Duodenal mucosa (tissue), 2 donors: ENCODE measurements at regions not wholly inside any gene's neighbourhood (a gene's known extent, or its start where the extent isn't known, plus 50 kb on each side); places are given as distances from the start of the nearest gene placed in this dataset.

Source experiments
- H3K27ac ChIP-seq: one replicate; pipeline ENCODE4 v1.7.0; 2013; ENCODE audit warnings: low read depth, low read length
- H3K27me3 ChIP-seq, 2 donors: one replicate each; pipeline ENCODE4 v1.7.0; 2013; ENCODE audit warnings: low read length in 2 of 2, control low read depth in 1 of 2; ENCODE audit not compliant: insufficient read depth in 2 of 2, control insufficient read depth in 1 of 2
- H3K36me3 ChIP-seq, 2 donors: one replicate each; pipeline ENCODE4 v1.7.0; 2013; ENCODE audit warnings: low read length in 2 of 2, control low read depth in 1 of 2; ENCODE audit not compliant: insufficient read depth in 2 of 2, control insufficient read depth in 1 of 2
- H3K4me1 ChIP-seq, 2 donors: one replicate each; pipeline ENCODE4 v1.7.0; 2013; ENCODE audit warnings: low read length in 2 of 2, control low read depth in 1 of 2; ENCODE audit not compliant: insufficient read depth in 2 of 2, control insufficient read depth in 1 of 2
- H3K4me3 ChIP-seq, 2 donors: one replicate each; pipeline ENCODE4 v1.7.0; 2013; ENCODE audit warnings: low read length in 2 of 2, low read depth in 1 of 2
- H3K9ac ChIP-seq, 2 donors: one replicate each; pipeline ENCODE4 v1.7.0; 2013; ENCODE audit warnings: low read length in 2 of 2, low read depth in 1 of 2
- H3K9me3 ChIP-seq, 2 donors: one replicate each; pipeline ENCODE4 v1.7.0; 2013; ENCODE audit warnings: low read length in 2 of 2, control low read depth in 1 of 2; ENCODE audit not compliant: control insufficient read depth in 1 of 2

GRCh38 chr5:158398360-158399201 is 539.6 kb upstream of the CLINT1 start:
- Histone ChIP-seq H3K4me3 (no peak overlapping the region), H3K9me3 (no peaks in the 10 kb centered on the region), H3K9ac (no peak overlapping the region), H3K36me3 (no peaks in the 10 kb centered on the region), H3K27me3 (no peaks in the 10 kb centered on the region), H3K27ac (no peak overlapping the region), H3K4me1 (no peaks in the 10 kb centered on the region)

- Histone ChIP-seq H3K4me3 (no peak overlapping the region), H3K36me3 (no peaks in the 10 kb centered on the region), H3K9me3 (no peaks in the 10 kb centered on the region), H3K27ac (no peak overlapping the region), H3K27me3 (no peaks in the 10 kb centered on the region), H3K4me1 (no peaks in the 10 kb centered on the region), H3K9ac (no peak overlapping the region)
These were observed 538.3 kb upstream of the CLINT1 start for GRCh38 chr5:158397278-158397677.

- no peaks in the 10 kb centered on the region for H3K27me3 ChIP-seq
- no peaks in the 10 kb centered on the region for H3K4me1 ChIP-seq
- no peak overlapping the region for H3K9ac ChIP-seq
- no peak overlapping the region for H3K4me3 ChIP-seq
- H3K9me3 ChIP-seq: no peaks in the 10 kb centered on the region
- no peaks in the 10 kb centered on the region for H3K36me3 ChIP-seq
- no peak overlapping the region for H3K27ac ChIP-seq
These were observed 535.2 kb upstream of the CLINT1 start for GRCh38 chr5:158394102-158394501.

GRCh38 chr5:158393457-158393856 is 534.5 kb upstream of the CLINT1 start:
- H3K27me3 ChIP-seq: no peaks in the 10 kb centered on the region
- no peaks in the 10 kb centered on the region for H3K4me1 ChIP-seq
- H3K36me3 ChIP-seq: no peaks in the 10 kb centered on the region
- no peak overlapping the region for H3K4me3 ChIP-seq
- no peak overlapping the region for H3K27ac ChIP-seq
- no peaks in the 10 kb centered on the region for H3K9me3 ChIP-seq
- H3K9ac ChIP-seq: no peak overlapping the region

GRCh38 chr5:158392753-158393152 is 533.8 kb upstream of the CLINT1 start:
- H3K4me3 ChIP-seq: no peak overlapping the region
- H3K27ac ChIP-seq: no peak overlapping the region

GRCh38 chr5:158390577-158390976 is 531.6 kb upstream of the CLINT1 start:
- Histone ChIP-seq H3K4me1 (no peaks in the 10 kb centered on the region), H3K36me3 (no peaks in the 10 kb centered on the region), H3K27ac (no peak overlapping the region), H3K27me3 (no peaks in the 10 kb centered on the region), H3K9ac (no peak overlapping the region), H3K9me3 (no peaks in the 10 kb centered on the region), H3K4me3 (no peak overlapping the region)

More at GRCh38 chr5:158392753-158393152, 533.8 kb upstream of the CLINT1 start:
- H3K9ac ChIP-seq: no peak overlapping the region
- no peaks in the 10 kb centered on the region for H3K27me3 ChIP-seq
- H3K36me3 ChIP-seq: no peaks in the 10 kb centered on the region
- no peaks in the 10 kb centered on the region for H3K4me1 ChIP-seq
- no peaks in the 10 kb centered on the region for H3K9me3 ChIP-seq

- Histone ChIP-seq H3K4me1 (no peaks in the 10 kb centered on the region), H3K27me3 (no peaks in the 10 kb centered on the region), H3K4me3 (no peak overlapping the region), H3K27ac (no peak overlapping the region), H3K36me3 (no peaks in the 10 kb centered on the region), H3K9ac (no peak overlapping the region), H3K9me3 (no peaks in the 10 kb centered on the region)
These were observed 530.8 kb upstream of the CLINT1 start for GRCh38 chr5:158389786-158390185.

GRCh38 chr5:158388021-158388420 is 529.1 kb upstream of the CLINT1 start:
- no peak overlapping the region for H3K9ac ChIP-seq
- H3K27ac ChIP-seq: no peak overlapping the region
- no peaks in the 10 kb centered on the region for H3K27me3 ChIP-seq
- H3K4me1 ChIP-seq: no peaks in the 10 kb centered on the region
- no peak overlapping the region for H3K4me3 ChIP-seq
- no peaks in the 10 kb centered on the region for H3K36me3 ChIP-seq
- no peaks in the 10 kb centered on the region for H3K9me3 ChIP-seq

- Histone ChIP-seq H3K27me3 (no peaks in the 10 kb centered on the region), H3K9me3 (no peaks in the 10 kb centered on the region), H3K36me3 (no peaks in the 10 kb centered on the region), H3K4me3 (no peak overlapping the region), H3K9ac (no peak overlapping the region), H3K27ac (no peak overlapping the region), H3K4me1 (peaks cover 0 to 5% of the 10 kb centered on the region in 2 donors)
These were observed 528.6 kb upstream of the CLINT1 start for GRCh38 chr5:158387499-158387898.

- Histone ChIP-seq H3K36me3 (no peaks in the 10 kb centered on the region), H3K9ac (no peak overlapping the region), H3K4me1 (peaks cover 0 to 5% of the 10 kb centered on the region in 2 donors), H3K27me3 (peaks cover 0 to 2% of the 10 kb centered on the region in 2 donors), H3K9me3 (no peaks in the 10 kb centered on the region), H3K27ac (no peak overlapping the region), H3K4me3 (no peak overlapping the region)
These were observed 527.0 kb upstream of the CLINT1 start for GRCh38 chr5:158385982-158386381.
